HCT116 (cell line): ENCODE measurements at regions not wholly inside any gene's neighbourhood (a gene's known extent, or its start where the extent isn't known, plus 50 kb on each side); places are given as distances from the start of the nearest gene placed in this dataset.

Source experiments
- ATAC-seq: fragments of 200-7000 bp; cut with Tn5 transposase; 2 replicates; pipeline ENCODE4 v1.9.1; 2020; ENCODE audit warnings: mild to moderate bottlenecking, moderate library complexity
- BruUV-seq: library from RNA; stranded (reverse); fragments of 400-500 nt; replicated peaks from 2 replicates; lab custom pipeline; 2021; lab: Mats Ljungman, UMichigan
- CTCF ChIA-PET: fragments of 300-600 bp; sonication (Branson Sonifier 250); formaldehyde crosslinking; loops from one replicate; lab custom pipeline; 2021; ENCODE audit warnings: antibody characterized with exemption; lab: Charles Lee
- POLR2A ChIA-PET: fragments of 300-600, 350-600 bp; sonication (Branson Sonifier 250); formaldehyde crosslinking; loops from one replicate; lab custom pipeline; 2021; ENCODE audit warnings: antibody characterized with exemption; lab: Charles Lee
- RAD21 ChIA-PET, 2 experiments: fragments of 300-600 bp; sonication (Branson Sonifier 250); formaldehyde crosslinking; loops; one replicate each; lab custom pipeline; 2023; ENCODE audit warnings: low total read pairs in 2 of 2; ENCODE audit not compliant: uncharacterized antibody in 2 of 2, unreplicated experiment in 2 of 2, low non-redundant PET in 1 of 2; lab: Charles Lee
- DNase-seq: peaks from one replicate; pipeline ENCODE4 v3.0.0-alpha.2; 2010; ENCODE audit warnings: low read depth, low spot score
- H2AFZ ChIP-seq: fragments of 200-600 bp; shearing (Covaris generic), sonication (generic); 2 replicates; pipeline ENCODE4 v1.6.1; 2017; ENCODE audit warnings: low read depth, mixed run types, mixed read lengths, antibody characterized with exemption, low read length; ENCODE audit not compliant: poor library complexity, severe bottlenecking
- H3K27ac ChIP-seq: 2 replicates; pipeline ENCODE4 v1.5.1; 2012; ENCODE audit warnings: low read depth, low read length
- H3K27me3 ChIP-seq: fragments of 200-600 bp; sonication (generic); 2 replicates; pipeline ENCODE4 v1.6.1; 2016; ENCODE audit warnings: mixed run types, low read length, mixed read lengths; ENCODE audit not compliant: insufficient read depth
- H3K36me3 ChIP-seq, 2 experiments: fragments of 200-500 bp in 1 of 2; fragments of 200-600 bp in 1 of 2; sonication (Bioruptor generic) in 1 of 2; sonication (generic) in 1 of 2; 2 replicates each; pipeline versions ENCODE4 v1.5.1 to v1.6.1; 2014 to 2016; ENCODE audit warnings: low read length in 2 of 2, inconsistent platforms in 1 of 2, mixed read lengths in 1 of 2, mixed run types in 1 of 2; ENCODE audit not compliant: insufficient read depth in 2 of 2, control insufficient read depth in 1 of 2
- H3K4me1 ChIP-seq, 2 experiments: fragments of 200-600 bp in 1 of 2; sonication (generic) in 1 of 2; 2 replicates each; pipeline versions ENCODE4 v1.5.1 to v1.6.1; 2012 to 2017; ENCODE audit warnings: low read length in 2 of 2, inconsistent platforms in 1 of 2, mild to moderate bottlenecking in 1 of 2, mixed read lengths in 1 of 2, mixed run types in 1 of 2, moderate library complexity in 1 of 2; ENCODE audit not compliant: insufficient read depth in 2 of 2, control insufficient read depth in 1 of 2
- H3K4me2 ChIP-seq: fragments of 200-600 bp; sonication (generic); 2 replicates; pipeline ENCODE4 v1.6.1; 2017; ENCODE audit warnings: mixed run types, low read length, mixed read lengths
- H3K4me3 ChIP-seq, 2 experiments: fragments of 200-600 bp in 1 of 2; sonication (generic) in 1 of 2; replicated peaks in 1 of 2; 2 replicates each; pipeline ENCODE4 v1.5.1; 2011 to 2016; ENCODE audit warnings: low read length in 2 of 2, control low read depth in 1 of 2, low read depth in 1 of 2, mild to moderate bottlenecking in 1 of 2, mixed read lengths in 1 of 2, mixed run types in 1 of 2
- H3K79me2 ChIP-seq: fragments of 200-600 bp; sonication (generic); 2 replicates; pipeline ENCODE4 v1.6.1; 2017; ENCODE audit warnings: mild to moderate bottlenecking, mixed run types, low read length, moderate library complexity, mixed read lengths; ENCODE audit not compliant: insufficient read depth
- H3K9ac ChIP-seq: fragments of 200-600 bp; sonication (generic); 2 replicates; pipeline ENCODE4 v1.6.1; 2016; ENCODE audit warnings: low read length, mixed read lengths
- H3K9me2 ChIP-seq: fragments of 200-600 bp; sonication (generic), shearing (Covaris generic); 2 replicates; pipeline ENCODE4 v1.6.1; 2017; ENCODE audit warnings: mixed run types, mild to moderate bottlenecking, moderate library complexity; ENCODE audit not compliant: insufficient read depth
- H3K9me3 ChIP-seq, 2 experiments: fragments of 200-500 bp in 1 of 2; fragments of 200-600 bp in 1 of 2; sonication (Bioruptor generic) in 1 of 2; sonication (generic) in 1 of 2; 2 replicates each; pipeline ENCODE4 v1.6.1; 2014 to 2017; ENCODE audit warnings: low read length in 2 of 2, mixed read lengths in 2 of 2, inconsistent platforms in 1 of 2, low read depth in 1 of 2, mild to moderate bottlenecking in 1 of 2, mixed run types in 1 of 2, moderate library complexity in 1 of 2; ENCODE audit not compliant: control insufficient read depth in 1 of 2, insufficient read depth in 1 of 2
- H4K20me1 ChIP-seq: fragments of 200-600 bp; sonication (generic), shearing (Covaris generic); 2 replicates; pipeline ENCODE4 v1.6.1; 2017; ENCODE audit warnings: mixed run types, mild to moderate bottlenecking, moderate library complexity; ENCODE audit not compliant: insufficient read depth
- CTCF ChIP-seq, 3 experiments: fragments of 200-600 bp in 1 of 3; sonication (generic) in 1 of 3; IDR thresholded peaks in 2 of 3; conservative IDR thresholded peaks in 1 of 3; 2 replicates each; pipeline ENCODE4 v1.5.1; 2012 to 2017; ENCODE audit warnings: low read depth in 2 of 3, low read length in 2 of 3, antibody characterized with exemption in 1 of 3, borderline replicate concordance in 1 of 3, control low read depth in 1 of 3, mild to moderate bottlenecking in 1 of 3, mixed read lengths in 1 of 3, mixed run types in 1 of 3, moderate library complexity in 1 of 3; ENCODE audit not compliant: insufficient read depth in 1 of 3
- EZH2phosphoT487 ChIP-seq: fragments of 200-600 bp; IDR thresholded peaks from 2 replicates; pipeline ENCODE4 v1.6.1; 2018; ENCODE audit warnings: antibody characterized with exemption, borderline replicate concordance
- JUND ChIP-seq: IDR thresholded peaks from 2 replicates; pipeline ENCODE4 v1.6.1; 2012
- POLR2A ChIP-seq: IDR thresholded peaks from 2 replicates; pipeline ENCODE4 v1.7.0; 2011; ENCODE audit warnings: borderline replicate concordance; ENCODE audit not compliant: insufficient read depth, insufficient read length; ENCODE audit errors: extremely low read depth
- POLR2AphosphoS5 ChIP-seq: IDR thresholded peaks from 2 replicates; pipeline ENCODE4 v1.6.1; 2011; ENCODE audit warnings: mild to moderate bottlenecking, low read depth, low read length, moderate library complexity
- REST ChIP-seq: IDR thresholded peaks from 2 replicates; pipeline ENCODE4 v1.6.1; 2012; ENCODE audit warnings: low read depth
- SIN3A ChIP-seq: IDR thresholded peaks from 2 replicates; pipeline ENCODE4 v1.6.1; 2012; ENCODE audit warnings: low read depth
- SP1 ChIP-seq: IDR thresholded peaks from 2 replicates; pipeline ENCODE4 v1.6.1; 2012; ENCODE audit warnings: low read depth
- ZBTB33 ChIP-seq: IDR thresholded peaks from 2 replicates; pipeline ENCODE4 v1.6.1; 2011; ENCODE audit warnings: mild to moderate bottlenecking, low read length, moderate library complexity; ENCODE audit not compliant: insufficient replicate concordance; ENCODE audit errors: extremely low read depth
- ZNF274 ChIP-seq: fragments of 200-500 bp; sonication (Bioruptor generic); IDR thresholded peaks from 2 replicates; pipeline ENCODE4 v1.6.1; 2014; ENCODE audit warnings: mild to moderate bottlenecking, low read depth, low read length, inconsistent platforms
- intact Hi-C: fragments of 100-400 bp; cut with micrococcal nuclease; formaldehyde crosslinking; loops from 2 replicates; pipeline ENCODE4 v1.10.0; 2022

GRCh38 chr10:123393170-123393569 lies 239.0 kb downstream of the BUB3 start:
- H3K27me3 ChIP-seq = no peaks in the 10 kb centered on the region
- no peak overlapping the region for H2AFZ ChIP-seq
- H4K20me1 ChIP-seq = no peaks in the 10 kb centered on the region
- no peaks in the 10 kb centered on the region for H3K36me3 ChIP-seq
- H3K9ac ChIP-seq = no peak overlapping the region
- intact Hi-C loops = no loop called here
- CTCF ChIA-PET = no interaction called here
- POLR2A ChIA-PET = no interaction called here
- no peaks in the 10 kb centered on the region for H3K79me2 ChIP-seq
- BruUV-seq = no TSS peak
- DNase-seq (no peak), ATAC-seq (no peak)
- no peaks in the 10 kb centered on the region for H3K9me2 ChIP-seq
- no peaks in the 10 kb centered on the region for H3K4me1 ChIP-seq
- H3K27ac ChIP-seq = no peak overlapping the region
- RAD21 ChIA-PET = no interaction called here
- TF ChIP-seq ZBTB33 = no peak
- no peak for TF ChIP-seq POLR2AphosphoS5
- TF ChIP-seq CTCF (IDR thresholded peaks at IDR 0.05 in 2 of 3, conservative IDR thresholded peaks at IDR 0.05 in 1 of 3; ENCODE audit: borderline replicate concordance in 1 of 3, insufficient read depth in 1 of 3, low read depth in 2 of 3, low read length in 2 of 3) = no peak
- no peak for TF ChIP-seq SP1
- TF ChIP-seq REST = no peak
- TF ChIP-seq EZH2phosphoT487 = no peak
- no peak for TF ChIP-seq POLR2A
- TF ChIP-seq JUND = no peak
- no peak for TF ChIP-seq SIN3A
- no peak for TF ChIP-seq ZNF274
- H3K4me3 ChIP-seq = no peak overlapping the region
- no peak overlapping the region for H3K4me2 ChIP-seq
- H3K9me3 ChIP-seq = no peaks in the 10 kb centered on the region
